Epidermal melanocyte (primary cell): ENCODE measurements at regions not wholly inside any gene's neighbourhood (a gene's known extent, or its start where the extent isn't known, plus 50 kb on each side); places are given as distances from the start of the nearest gene placed in this dataset.
"Not testable (repeated sequence)": the region's sequence is repeated elsewhere in the genome, so short reads cannot be mapped to it uniquely, and the experiment has no call there.

Experiments used
- DNase-seq: peaks from one replicate; pipeline ENCODE4 v3.0.0; 2011; ENCODE audit warnings: low spot score; ENCODE audit not compliant: insufficient read length

DNA sequence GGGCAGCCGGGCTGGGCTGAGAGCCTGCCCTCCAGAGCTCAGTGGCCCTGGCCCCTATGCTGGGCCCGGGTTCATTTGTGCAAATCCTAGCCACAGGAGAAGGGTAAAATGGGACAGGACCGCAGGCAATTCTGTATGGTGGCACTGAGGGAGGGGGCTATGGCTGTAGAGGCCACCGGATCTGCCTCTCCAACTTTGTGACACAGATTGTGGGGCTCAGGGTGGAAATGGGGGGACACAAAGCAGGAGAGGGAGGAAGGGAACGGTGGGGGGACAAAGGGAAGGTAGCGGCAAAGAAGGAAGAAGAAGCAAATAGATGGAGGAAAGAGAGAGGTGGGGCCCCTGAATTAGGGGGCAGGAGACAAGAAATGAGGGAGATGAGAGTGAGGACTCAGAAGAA, 201.1 kb downstream of the SMAD2 start:
- DNase-seq: no peak

DNA sequence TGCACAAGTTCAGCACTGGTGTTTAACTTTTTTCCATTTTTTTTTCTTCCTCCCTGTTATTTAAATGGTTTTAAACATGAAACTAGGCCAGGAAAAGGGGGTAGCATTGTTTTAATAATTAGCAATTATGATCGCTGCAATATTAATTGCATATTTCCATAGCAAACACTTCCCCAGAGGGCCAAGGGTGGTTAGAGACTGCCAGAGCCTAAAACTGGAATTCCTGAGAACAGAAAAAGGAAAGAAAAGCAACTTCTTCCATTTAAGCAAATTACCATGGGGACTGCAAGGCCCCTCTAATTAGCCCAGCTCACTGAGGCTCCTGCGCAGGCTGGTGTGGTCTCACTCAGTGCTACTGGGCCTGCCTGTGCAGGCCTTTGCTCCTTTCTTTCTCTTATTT, 201.5 kb downstream of the SMAD2 start:
- no peak for DNase-seq

DNA sequence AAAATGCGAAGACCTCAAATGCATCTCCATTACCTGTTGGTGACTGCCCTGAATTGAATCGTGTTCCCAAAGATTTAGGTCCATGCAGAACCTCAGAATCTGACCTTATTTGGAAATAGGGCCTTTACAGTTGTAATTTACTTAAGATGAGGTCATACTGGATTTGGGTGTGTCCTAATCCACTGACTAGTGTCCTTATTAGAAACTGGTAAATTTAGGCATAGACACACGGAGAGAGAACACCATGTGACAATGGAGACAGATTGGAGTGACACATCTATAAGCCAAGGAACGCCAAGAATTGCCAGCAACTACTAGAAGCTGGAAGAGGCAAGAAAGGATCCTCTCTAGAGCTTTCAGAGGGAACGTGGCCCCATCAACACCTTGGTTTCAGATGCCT, 203.1 kb downstream of the SMAD2 start:
- DNase-seq: no peak

DNA sequence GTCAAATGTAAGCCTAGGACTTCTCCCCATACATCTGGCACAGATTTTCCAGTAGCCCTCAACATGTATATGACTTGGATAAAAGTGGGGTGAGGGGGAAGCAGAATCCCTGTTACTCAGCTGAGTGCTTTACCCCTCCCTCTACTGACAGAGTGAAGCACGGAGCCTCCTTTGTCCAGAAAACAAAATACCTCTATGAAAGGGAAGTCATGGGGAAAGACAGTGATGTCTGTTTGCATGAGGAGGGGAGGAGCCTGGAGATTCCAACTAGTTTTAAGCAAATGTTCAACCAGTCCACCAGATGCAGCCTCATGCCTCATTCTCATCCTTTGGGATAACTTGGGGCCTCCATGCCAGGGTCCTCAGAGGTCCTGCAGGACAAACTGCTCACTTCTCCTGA, 203.9 kb downstream of the SMAD2 start:
- DNase-seq: no peak

DNA sequence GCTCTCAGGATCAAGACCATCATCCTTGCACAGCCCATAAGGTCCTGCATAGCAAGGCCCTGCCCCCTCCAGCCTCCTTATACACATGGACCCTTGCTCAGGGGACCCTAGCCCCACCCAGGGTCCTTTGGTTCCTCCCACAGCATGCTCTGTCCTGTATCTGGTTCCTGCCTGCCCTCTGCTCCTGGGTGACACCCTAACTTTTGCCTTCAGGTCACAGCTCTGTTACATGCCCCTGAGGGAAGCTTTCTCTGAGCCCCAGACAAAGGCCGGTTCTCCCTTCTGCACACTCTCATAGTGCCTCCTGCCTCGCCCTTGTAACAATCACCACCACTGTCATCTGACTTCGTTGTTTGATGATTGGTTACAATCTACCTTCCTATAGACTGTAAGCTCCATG, 204.8 kb downstream of the SMAD2 start:
- DNase-seq: no peak

DNA sequence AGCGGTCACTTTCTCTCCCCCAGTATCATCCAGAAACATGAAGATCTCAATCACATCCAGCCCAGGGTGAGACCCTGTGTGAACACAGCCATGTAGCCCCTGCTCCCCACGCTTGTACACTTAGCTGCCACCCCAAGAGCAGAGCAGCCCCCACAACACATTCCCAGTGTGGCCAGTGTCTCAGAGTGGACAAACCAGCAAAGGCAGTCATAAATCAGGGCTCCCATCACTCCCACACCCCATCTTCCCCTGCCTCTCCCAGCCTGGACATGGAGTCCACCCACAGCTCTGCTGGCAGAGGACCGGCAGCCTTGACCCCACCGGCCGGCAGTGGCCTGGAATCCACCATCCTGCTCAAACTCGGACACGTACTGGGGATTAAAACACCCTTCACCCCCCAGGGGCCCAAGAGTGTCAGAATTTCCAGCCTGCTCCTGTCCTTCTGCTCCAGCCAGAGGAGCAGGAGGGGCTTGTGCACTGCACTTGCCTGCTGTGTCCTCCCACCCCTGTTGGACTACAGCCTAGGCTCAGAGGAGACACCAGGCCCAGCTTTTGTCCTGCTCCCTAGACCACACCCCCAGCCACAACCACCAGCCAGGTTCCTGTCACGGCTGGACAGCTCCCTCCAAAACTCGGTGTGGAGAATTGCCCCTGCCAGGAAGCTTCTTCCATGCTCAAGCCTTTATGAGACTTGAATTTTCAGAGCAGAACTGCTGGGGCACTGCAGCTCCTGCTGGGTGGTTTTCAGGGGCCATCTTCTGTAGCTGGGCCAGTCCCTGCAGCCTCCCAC, 206.1 kb downstream of the SMAD2 start:
- DNase-seq: no peak

DNA sequence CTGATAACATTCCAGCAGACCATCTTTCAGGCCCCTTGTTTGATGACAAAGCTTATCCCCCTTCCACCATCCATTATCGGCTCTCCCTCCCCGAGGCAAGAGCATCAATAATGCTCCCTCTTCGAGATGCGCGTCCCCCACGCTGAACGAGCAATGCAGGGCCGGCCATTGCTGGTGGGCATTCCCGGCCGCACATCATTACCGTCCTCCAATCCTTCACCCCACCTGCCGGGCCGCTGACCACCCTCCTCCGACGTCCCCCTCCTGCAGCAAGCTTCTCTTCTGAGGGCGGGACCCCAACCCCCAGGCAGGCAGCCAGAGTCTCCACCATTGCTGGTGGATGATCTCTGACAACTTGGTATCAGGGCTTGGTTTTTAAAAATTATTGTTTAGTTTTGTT, 208.6 kb downstream of the SMAD2 start:
- DNase-seq: no peak

DNA sequence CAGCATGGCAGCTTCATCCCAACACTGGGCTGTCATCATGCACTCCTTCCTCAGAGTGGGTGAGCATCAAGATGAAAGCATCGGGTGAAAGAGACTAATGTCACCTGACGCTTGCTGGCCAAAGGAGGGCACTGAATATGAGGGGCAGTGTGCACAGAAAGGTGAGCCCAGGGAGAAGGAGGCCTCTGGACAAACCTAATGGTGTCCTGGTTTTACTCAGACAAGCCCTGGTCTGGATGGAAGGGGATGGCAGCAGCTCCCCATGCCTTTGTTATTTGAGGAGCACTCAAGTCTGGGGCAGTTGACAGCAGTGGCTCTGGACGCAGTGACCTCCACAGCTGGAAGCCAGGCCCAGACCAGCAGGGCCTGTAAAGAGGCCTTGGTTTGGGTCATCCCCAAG, 209.7 kb downstream of the SMAD2 start:
- no peak for DNase-seq

DNA sequence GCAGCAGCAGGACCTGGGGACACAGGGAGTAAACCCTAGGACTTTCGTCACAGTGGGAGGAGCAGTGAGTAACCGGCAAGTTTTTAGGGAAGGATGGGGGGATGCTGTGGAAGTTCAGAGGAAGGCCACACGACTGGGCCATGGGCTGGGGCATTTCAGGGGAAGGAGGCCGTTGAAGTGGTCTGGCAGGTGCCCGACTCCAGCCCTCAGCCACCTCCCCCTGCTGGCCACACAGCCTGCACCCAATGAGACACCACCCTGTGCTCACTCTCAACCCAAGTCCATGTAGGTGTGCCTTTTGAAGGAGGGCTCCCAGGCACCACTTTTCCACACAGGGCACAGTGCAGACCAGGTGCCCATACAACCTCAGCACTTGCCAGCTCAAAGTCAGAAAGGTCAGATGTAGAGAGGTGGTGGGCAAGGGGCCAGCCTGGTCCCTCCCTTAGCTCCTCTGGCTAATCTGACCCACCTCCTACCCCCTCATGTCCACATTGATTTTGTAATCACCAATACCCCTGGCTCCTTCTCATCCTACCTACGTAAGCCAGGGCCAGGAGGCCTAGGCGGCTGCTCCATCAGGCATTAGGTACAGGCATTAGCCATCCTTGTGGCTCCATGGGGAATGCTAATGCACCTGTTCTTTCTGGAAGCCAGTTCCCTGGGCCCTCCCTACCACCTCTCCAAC, 211.2 kb downstream of the SMAD2 start:
- DNase-seq: no peak

DNA sequence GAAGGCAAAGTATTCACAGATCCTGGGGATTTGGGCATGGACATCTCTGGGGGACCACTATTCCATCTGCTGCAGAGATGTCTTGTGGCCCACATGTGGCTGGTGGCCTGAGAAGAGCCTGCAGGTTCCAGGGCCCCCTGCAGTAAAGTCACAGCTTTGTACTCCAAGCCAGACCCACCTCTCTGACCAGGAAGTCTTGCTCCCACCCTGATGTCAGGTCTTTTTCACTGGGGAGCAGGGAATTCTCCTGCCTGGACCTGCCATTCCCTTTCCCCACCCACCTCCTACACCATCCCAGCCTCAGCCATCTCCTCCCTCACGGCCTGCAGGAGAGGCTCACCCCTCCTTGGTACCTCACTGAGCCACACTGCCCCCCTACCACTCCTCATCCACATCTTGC, 211.8 kb downstream of the SMAD2 start:
- DNase-seq: no peak

DNA sequence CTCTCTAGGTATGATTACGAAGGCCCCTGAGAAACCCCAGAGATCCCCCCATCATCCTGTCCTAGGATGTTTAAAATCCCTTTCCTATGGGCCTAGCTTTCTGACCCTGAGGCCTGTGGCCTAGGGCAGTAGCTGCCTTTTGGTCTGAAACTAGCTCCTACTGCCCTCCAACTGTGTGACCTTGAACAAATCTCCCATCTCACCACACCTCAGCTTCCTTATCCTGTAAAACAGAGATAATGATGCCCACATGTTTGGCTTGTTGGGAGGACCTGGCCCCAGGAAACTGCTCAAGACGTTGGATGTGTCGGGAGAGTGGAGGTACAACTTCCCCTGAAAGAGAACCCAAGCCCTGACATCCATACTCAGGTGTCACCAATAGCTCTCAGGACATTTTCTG, 213.2 kb downstream of the SMAD2 start:
- DNase-seq: no peak

DNA sequence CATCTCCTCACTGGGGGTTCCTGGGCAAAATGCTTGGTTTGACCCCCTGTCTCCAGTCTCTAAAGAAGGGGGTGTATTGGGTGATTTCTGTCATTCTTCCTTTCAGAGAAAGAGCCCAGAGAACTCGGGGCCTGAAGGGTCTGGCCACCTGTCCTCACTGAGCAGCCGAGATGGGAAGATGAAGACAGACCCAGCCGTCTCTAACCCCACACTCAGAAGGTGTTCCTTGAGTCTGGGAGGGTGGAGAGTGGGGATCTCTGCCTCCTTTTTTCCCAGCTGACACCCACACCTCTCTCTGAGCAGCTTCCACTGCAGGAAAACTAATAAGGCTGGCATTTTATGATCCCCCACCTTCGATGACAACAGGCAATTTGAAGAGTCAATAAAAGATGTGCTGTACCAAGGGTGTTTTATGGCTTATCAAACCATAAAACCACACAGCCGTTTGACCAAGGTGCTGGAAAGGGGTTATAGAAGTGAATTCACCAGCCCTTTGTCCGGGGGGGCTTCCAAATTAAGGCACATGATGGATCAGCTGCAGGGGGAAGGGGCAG, 213.8 kb downstream of the SMAD2 start:
- DNase-seq: no peak

DNA sequence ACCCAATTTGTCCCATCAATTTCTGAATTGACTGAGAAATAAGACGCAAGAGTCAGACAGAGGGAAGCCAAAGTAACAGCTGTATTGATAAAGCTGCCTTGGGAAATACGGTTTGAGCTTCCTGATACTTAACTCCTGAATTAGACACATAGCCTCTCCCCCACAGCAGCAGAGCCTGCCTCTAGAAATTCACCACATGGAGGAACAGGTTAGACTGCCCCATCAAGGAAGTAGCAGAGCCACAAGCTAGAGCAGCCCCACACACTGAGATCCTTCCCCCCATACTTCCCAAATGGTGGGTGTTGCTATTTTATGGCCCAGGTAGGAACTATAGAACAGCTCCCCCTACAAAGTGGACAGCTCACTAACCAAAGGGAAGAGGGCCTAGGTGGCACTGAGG, 220.0 kb downstream of the SMAD2 start:
- no peak for DNase-seq

DNA sequence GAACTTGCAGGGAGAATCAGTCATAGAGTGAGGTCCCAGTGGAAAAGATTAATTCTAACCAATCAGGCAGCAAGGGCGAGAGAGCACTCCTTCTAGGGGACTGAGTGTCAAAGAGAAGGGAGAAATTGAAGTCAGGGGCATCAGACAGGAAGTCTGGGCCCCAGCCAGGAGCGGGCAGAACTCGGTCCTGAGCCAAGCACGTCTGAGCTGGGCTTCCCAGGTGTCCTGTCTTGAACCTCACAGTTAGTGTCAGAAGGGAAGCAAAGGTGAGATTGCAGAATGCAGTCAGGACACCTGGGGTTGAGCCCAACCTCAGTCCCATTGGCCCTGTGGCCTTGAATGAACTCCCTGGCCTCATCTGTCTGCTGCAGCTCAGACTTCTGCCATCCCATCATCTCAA, 220.9 kb downstream of the SMAD2 start:
- no peak for DNase-seq

DNA sequence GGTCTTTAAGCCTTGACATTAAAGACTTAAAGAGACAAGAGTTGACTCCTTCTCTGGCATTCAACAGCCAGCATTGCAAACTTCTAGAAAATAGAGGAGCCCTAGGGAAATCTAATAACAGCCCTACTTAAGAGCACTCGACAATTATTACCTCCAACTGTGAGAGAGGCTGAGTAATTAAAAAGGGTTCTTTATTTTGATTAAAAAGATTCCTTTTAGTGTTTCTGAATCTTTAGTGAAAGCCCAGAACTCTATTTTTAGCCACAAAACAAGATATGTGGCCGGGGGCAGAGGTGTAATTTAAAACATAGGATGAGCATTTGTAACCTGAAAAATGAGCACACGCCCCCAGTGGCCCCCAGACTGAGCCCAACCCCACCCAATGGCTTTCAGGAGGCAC, 222.3 kb downstream of the SMAD2 start:
- no peak for DNase-seq

DNA sequence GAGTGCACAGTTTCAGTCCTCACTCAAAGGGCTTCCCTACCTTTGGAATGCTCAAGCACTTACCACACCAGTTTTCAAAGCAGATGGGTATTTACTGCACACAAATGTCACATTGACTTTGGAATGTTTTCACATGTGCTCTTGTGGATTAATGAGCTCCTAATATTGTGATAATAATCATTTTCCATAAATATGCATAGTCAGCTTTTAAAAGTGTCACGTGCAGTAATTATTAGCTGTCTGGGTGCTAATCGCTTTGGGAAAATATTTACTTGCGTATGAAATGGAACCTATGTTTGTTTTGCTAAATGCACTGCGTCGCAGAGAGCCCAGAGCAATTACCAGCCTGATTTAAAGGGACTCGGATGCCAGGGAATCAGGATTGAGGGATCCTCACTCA, 229.3 kb downstream of the SMAD2 start:
- DNase-seq: no peak

DNA sequence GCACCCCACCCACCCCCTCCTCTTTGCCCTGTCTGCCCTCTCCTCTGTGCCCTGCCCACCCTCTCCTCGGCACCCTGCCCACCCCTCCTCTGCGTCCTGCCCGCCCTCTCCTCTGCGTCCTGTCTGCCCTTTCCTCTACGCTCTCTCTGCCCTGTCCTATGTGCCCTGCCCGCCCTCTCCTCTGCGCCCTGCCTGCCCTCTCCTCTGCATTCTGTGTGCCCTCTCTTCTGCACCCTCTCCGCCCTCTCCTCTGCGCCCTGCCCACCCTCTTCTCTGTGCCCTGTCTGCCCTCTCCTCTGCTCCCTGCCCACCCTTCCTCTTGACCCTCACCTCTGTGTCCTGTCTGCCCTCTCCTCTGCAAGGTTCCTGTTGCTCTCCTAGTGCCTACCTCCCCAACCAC, 233.6 kb downstream of the SMAD2 start:
- DNase-seq: no peak

DNA sequence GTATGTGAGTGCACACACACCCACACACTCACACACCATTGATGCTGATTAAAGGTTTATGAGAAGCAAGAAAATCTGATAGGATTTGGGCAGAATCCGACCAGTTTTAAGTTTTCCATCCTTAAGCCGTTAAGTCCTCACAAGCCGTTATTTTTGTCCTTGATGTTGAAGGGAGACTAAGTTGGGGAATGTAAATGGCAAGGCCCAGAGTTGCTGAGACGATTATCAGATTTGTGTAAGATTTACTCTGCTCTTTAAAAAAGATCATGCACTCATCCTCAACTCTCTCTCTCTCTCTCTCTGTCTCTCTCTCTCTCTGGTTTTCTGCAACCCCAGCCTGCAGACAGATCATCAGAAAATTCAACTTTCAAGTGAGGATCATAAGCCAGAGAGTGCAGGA, 238.8 kb downstream of the SMAD2 start:
- no peak for DNase-seq

DNA sequence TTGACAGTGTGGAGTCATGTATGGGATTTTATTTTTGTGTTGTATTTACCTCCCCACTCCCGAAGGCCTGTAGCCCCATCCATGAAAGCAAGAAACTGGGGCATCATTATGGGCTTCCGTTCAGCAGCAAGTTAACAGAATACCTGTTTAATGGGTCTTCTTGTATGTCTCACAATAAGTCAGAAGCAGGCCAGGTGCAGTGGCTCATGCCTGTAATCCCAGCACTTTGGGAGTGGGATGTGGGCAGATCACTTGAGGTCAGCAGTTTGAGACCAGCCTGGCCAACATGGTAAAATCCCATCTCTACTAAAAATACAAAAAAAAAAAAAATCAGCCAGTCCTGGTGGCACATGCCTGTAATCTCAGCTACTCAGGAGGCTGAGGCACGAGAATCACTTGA, 239.7 kb downstream of the SMAD2 start:
- not testable (repeated sequence) for DNase-seq

DNA sequence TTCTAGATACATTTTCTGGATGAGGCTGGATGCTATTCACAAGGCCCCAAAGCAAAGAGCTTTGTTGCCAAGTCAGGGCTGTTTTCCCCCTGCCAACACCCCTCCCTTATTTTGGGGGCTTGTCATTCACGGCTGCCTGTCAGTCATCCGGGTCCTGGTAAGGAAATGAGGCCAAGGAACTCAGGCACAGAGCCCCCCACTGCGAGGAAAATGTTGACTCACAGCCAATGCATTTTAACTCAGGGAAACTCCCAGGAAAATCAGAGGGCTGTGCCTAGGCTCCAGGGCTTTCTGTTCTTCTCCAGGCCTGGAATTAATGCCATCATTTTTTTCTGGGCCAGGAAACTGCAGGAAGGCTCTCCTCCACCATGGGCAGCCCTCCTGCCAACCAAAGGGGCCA, 241.1 kb downstream of the SMAD2 start:
- DNase-seq: no peak

DNA sequence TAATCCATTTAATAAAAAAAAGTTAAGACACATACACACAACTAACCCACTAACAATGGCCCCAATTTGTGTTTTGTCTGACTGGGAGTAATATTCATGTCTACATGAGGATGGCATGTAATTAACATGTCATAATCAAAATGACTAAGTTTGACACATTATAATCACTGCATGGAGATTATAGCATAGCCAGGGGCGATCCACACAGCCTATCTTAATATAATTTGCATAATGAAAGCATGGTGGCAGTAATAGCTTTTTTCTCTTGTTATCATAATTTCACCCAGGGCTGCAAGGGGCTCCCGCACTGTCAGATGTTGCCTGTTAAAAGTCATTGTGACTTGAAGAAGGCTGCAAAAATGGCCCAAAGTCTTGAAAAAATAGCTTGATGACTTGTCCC, 243.7 kb downstream of the SMAD2 start:
- no peak for DNase-seq

DNA sequence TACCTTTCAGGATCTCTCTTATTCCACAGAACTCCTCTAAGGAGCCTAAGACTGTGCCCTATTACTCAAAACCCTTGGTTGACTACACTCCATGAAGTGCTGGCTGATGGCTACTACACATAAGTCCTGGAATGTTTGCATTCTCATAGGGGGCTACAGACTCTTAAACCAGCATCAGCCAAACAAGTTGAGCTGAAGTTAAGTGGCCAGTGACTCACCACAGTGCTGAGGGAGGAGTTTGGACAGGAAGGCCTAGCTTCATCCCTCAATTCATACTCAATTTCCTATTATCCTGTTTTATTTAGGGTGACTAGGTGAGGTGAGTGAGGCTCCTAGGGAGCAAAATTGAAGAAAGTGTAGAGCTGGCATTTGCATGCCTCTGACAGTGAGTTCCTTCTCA, 246.7 kb downstream of the SMAD2 start:
- DNase-seq: no peak

DNA sequence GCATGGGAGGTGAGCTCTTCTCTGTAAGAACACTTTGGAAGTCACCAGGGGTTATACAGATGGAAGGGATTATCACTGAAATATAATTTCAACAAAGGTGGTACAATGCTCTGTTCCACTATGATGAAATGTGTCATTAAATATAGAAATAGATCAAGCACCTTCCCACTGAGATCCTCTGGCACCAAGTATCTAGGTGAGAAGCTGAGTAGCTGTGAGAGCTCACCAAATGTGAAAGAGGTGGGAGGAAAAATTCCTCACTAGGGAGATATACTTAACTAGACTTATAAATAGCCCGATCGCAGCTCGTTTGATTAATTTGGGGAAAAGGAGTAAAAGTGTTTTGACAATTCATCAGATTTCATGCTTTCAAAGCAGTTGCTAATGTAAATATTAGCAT, 247.6 kb downstream of the SMAD2 start:
- DNase-seq: no peak
